ENCODE measurements at regions not wholly inside any gene's neighbourhood (a gene's known extent, or its start where the extent isn't known, plus 50 kb on each side); places are given as distances from the start of the nearest gene placed in this dataset.

GRCh38 chr11:64482588-64482987 lies 73.2 kb upstream of the SLC22A11 start:
- Histone ChIP-seq H3K79me2 (no peaks in the 10 kb centered on the region), H2AFZ (no peak overlapping the region), H3K9me3 (ENCODE audit: low read depth) (no peaks in the 10 kb centered on the region), H3K27ac (no peak overlapping the region), H3K4me3 (no peak overlapping the region), H4K20me1 (ENCODE audit: insufficient read depth, poor library complexity, severe bottlenecking) (no peaks in the 10 kb centered on the region), H3K27me3 (peaks cover 12% of the 10 kb centered on the region), H3K36me3 (replicated peaks; ENCODE audit: insufficient read depth, low read depth) (no peaks in the 10 kb centered on the region), H3K9me2 (replicated peaks; ENCODE audit: insufficient read depth) (no peaks in the 10 kb centered on the region), H3K4me1 (ENCODE audit: insufficient read depth) (no peaks in the 10 kb centered on the region), H3K4me2 (no peak overlapping the region)
- 95% methylated on average over 4 of the region's 4 CpGs for WGBS (ENCODE audit: low lambda C conversion rate, missing lambda C conversion rate)
- no peak for DNase-seq (ENCODE audit: low spot score)
- TF ChIP-seq EZH2 (IDR thresholded peaks at IDR 0.05; ENCODE audit: borderline replicate concordance) (no peak), CTCF (IDR thresholded peaks at IDR 0.05; ENCODE audit: poor library complexity) (no peak), EZH2phosphoT487 (IDR thresholded peaks at IDR 0.05; ENCODE audit: low read depth, severe bottlenecking, unreplicated experiment) (no peak)

- no peaks in the 10 kb centered on the region for H3K79me2 ChIP-seq
- no peaks in the 10 kb centered on the region for H3K36me3 ChIP-seq (replicated peaks; ENCODE audit: insufficient read depth, low read depth)
- no peaks in the 10 kb centered on the region for H3K9me2 ChIP-seq (replicated peaks; ENCODE audit: insufficient read depth)
- H2AFZ ChIP-seq, result no peak overlapping the region
- no peaks in the 10 kb centered on the region for H4K20me1 ChIP-seq (ENCODE audit: insufficient read depth, poor library complexity, severe bottlenecking)
- no peak overlapping the region for H3K27ac ChIP-seq
- peaks cover 12% of the 10 kb centered on the region for H3K27me3 ChIP-seq
- no peak overlapping the region for H3K4me2 ChIP-seq
- WGBS (ENCODE audit: low lambda C conversion rate, missing lambda C conversion rate), result 78% methylated on average over 7 of the region's 7 CpGs
- no peak for TF ChIP-seq CTCF (IDR thresholded peaks at IDR 0.05; ENCODE audit: poor library complexity)
- TF ChIP-seq EZH2 (IDR thresholded peaks at IDR 0.05; ENCODE audit: borderline replicate concordance), result no peak
- no peak for TF ChIP-seq EZH2phosphoT487 (IDR thresholded peaks at IDR 0.05; ENCODE audit: low read depth, severe bottlenecking, unreplicated experiment)
- no peak overlapping the region for H3K4me3 ChIP-seq
- no peaks in the 10 kb centered on the region for H3K9me3 ChIP-seq (ENCODE audit: low read depth)
- no peaks in the 10 kb centered on the region for H3K4me1 ChIP-seq (ENCODE audit: insufficient read depth)
- DNase-seq (ENCODE audit: low spot score), result no peak
Observed at GRCh38 chr11:64484191-64485022, 71.3 kb upstream of the SLC22A11 start.

- TF ChIP-seq EZH2phosphoT487 (IDR thresholded peaks at IDR 0.05; ENCODE audit: low read depth, severe bottlenecking, unreplicated experiment) (no peak), EZH2 (IDR thresholded peaks at IDR 0.05; ENCODE audit: borderline replicate concordance) (no peak), CTCF (IDR thresholded peaks at IDR 0.05; ENCODE audit: poor library complexity) (no peak)
Observed at GRCh38 chr11:64485074-64485473, 70.7 kb upstream of the SLC22A11 start.

More at GRCh38 chr11:64485074-64485473, 70.7 kb upstream of the SLC22A11 start:
- no peaks in the 10 kb centered on the region for H3K9me3 ChIP-seq (ENCODE audit: low read depth)
- no peak for DNase-seq (ENCODE audit: low spot score)
- no peak overlapping the region for H3K27ac ChIP-seq
- H3K4me1 ChIP-seq (ENCODE audit: insufficient read depth), result no peaks in the 10 kb centered on the region
- no peak overlapping the region for H3K4me2 ChIP-seq
- no peak overlapping the region for H2AFZ ChIP-seq
- H3K79me2 ChIP-seq, result no peaks in the 10 kb centered on the region
- H3K27me3 ChIP-seq, result peaks cover 14% of the 10 kb centered on the region
- H3K36me3 ChIP-seq (replicated peaks; ENCODE audit: insufficient read depth, low read depth), result no peaks in the 10 kb centered on the region
- no peaks in the 10 kb centered on the region for H3K9me2 ChIP-seq (replicated peaks; ENCODE audit: insufficient read depth)
- H3K4me3 ChIP-seq, result no peak overlapping the region
- 64% methylated on average over 12 of the region's 12 CpGs for WGBS (ENCODE audit: low lambda C conversion rate, missing lambda C conversion rate)
- H4K20me1 ChIP-seq (ENCODE audit: insufficient read depth, poor library complexity, severe bottlenecking), result no peaks in the 10 kb centered on the region

Measured in hepatocyte (in vitro differentiated cells).